ENCODE measurements at regions not wholly inside any gene's neighbourhood (a gene's known extent, or its start where the extent isn't known, plus 50 kb on each side); places are given as distances from the start of the nearest gene placed in this dataset.

DNA sequence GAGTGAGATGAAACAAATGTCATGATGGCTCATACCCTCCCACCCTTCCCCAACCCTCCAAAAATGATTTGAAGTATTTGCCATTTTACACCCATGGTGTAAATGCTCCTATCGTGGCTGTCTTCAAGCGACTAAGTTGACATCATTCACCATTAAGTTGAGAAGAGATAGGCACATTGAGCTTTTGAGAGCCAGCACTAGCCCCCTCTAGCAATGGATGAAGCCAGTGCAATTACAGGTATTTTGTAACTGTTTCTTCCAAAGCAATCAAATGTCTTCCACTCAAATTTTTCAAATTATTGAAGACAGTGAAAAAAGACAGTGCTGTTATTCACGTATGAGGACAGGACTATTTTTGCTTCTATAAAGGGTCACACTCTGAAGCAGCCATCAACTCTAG is 371.5 kb upstream of the KLF4 start:
- intact Hi-C loops (cut with DNase I): no loop called here
- no peaks in the 10 kb centered on the region for H3K27me3 ChIP-seq
- 93% methylated on average over 3 of the region's 3 CpGs for WGBS, 2 donors
- no peak for TF ChIP-seq EP300 (IDR thresholded peaks at IDR 0.05)
- TF ChIP-seq, protein P1, sequence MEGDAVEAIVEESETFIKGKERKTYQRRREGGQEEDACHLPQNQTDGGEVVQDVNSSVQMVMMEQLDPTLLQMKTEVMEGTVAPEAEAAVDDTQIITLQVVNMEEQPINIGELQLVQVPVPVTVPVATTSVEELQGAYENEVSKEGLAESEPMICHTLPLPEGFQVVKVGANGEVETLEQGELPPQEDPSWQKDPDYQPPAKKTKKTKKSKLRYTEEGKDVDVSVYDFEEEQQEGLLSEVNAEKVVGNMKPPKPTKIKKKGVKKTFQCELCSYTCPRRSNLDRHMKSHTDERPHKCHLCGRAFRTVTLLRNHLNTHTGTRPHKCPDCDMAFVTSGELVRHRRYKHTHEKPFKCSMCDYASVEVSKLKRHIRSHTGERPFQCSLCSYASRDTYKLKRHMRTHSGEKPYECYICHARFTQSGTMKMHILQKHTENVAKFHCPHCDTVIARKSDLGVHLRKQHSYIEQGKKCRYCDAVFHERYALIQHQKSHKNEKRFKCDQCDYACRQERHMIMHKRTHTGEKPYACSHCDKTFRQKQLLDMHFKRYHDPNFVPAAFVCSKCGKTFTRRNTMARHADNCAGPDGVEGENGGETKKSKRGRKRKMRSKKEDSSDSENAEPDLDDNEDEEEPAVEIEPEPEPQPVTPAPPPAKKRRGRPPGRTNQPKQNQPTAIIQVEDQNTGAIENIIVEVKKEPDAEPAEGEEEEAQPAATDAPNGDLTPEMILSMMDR (IDR thresholded peaks at IDR 0.05): no peak
- H3K4me1 ChIP-seq: peaks cover 0 to 10% (median 8%) of the 10 kb centered on the region in 4 donors
- no peak overlapping the region for H3K27ac ChIP-seq
- H3K4me3 ChIP-seq: no peak overlapping the region
- no peaks in the 10 kb centered on the region for H3K9me3 ChIP-seq
- DNase-seq: no peak
- H3K36me3 ChIP-seq: no peaks in the 10 kb centered on the region

DNA sequence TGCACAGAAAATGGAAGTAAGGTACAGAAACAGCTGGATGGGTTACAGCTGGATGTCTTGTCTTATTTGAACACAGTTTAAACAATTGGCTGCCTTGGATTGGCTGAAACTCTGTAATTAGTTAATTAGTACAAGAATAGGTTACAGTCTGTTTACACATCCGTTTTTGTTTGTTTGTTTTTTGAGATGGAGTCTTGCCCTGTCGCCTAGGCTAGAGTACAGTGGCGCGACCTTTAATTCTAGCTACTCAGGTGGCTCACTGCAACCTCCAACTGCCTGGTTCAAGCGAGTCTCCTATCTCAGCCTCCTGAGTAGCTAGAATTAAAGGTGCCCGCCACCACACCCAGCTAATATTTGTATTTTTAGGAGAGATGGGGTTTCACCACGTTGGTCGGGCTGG is 368.7 kb upstream of the KLF4 start:
- TF ChIP-seq EP300 (IDR thresholded peaks at IDR 0.05) (no peak), POLR2AphosphoS5 (IDR thresholded peaks at IDR 0.05) (no peak), POLR2A (IDR thresholded peaks at IDR 0.05) (no peak)
- TF ChIP-seq, protein P1 (IDR thresholded peaks at IDR 0.05): no peak
- H3K4me1 ChIP-seq: peaks cover 0 to 2% (median under 1%) of the 10 kb centered on the region in 4 donors
- intact Hi-C loops (cut with DNase I): no loop called here
- peaks cover 0 to 7% (median 3%) of the 10 kb centered on the region in 4 donors for H3K9me3 ChIP-seq
- WGBS, 2 donors: 83 to 88% methylated on average over 8 of the region's 8 CpGs
- no peak for DNase-seq
- H3K36me3 ChIP-seq: no peaks in the 10 kb centered on the region
- H3K4me3 ChIP-seq: no peak overlapping the region
- no peak overlapping the region for H3K27ac ChIP-seq
- H3K27me3 ChIP-seq: no peaks in the 10 kb centered on the region

DNA sequence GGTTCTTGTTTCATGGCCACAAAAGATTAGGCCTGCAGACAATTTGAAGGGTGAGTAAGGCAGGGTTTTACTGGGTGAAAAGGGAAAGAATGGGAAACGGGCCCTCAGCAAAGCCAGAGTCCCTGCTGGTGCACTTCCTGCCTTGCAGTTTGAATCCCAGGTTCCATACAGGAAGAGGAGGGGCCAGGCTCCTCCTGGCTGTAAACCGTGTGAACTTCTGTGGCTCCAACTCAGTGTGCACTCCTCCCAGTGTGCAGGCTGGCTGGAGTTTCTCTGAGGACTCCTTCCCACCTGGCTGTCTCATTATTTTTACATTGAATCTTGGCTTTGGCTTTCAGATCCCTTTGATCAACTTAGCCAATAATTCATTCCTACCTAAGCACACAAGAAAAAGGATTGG is 367.1 kb upstream of the KLF4 start:
- H3K9me3 ChIP-seq: peaks cover 0 to 7% (median 3%) of the 10 kb centered on the region in 4 donors
- TF ChIP-seq POLR2A (IDR thresholded peaks at IDR 0.05) (no peak), EP300 (IDR thresholded peaks at IDR 0.05) (no peak), POLR2AphosphoS5 (IDR thresholded peaks at IDR 0.05) (no peak)
- TF ChIP-seq, protein P1 (IDR thresholded peaks at IDR 0.05): no peak
- H3K4me1 ChIP-seq: no peaks in the 10 kb centered on the region
- no peak overlapping the region for H3K27ac ChIP-seq
- 74 to 78% methylated on average over 2 of the region's 2 CpGs for WGBS, 2 donors
- intact Hi-C loops (cut with DNase I): no loop called here
- H3K36me3 ChIP-seq: no peaks in the 10 kb centered on the region
- no peak overlapping the region for H3K4me3 ChIP-seq
- H3K27me3 ChIP-seq: no peaks in the 10 kb centered on the region
- no peak for DNase-seq

DNA sequence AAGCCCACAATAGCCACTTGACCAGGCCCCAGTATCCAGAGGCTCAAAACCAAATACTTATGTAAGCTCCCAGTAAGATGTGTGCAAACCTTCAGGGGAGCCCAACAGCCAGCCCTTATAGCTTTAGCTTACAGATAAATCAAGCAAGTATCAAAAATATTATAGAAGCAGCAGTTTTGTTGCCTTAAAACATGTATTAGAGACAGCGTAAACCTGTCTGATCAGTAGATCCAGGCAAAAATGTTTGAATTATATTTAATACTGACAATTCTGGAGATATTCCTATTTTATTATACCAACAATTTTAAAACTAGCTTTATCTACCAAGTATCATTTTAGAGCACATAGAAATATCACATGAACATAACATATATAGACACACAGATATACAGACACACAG is 365.6 kb upstream of the KLF4 start:
- Histone ChIP-seq H3K9me3 (peaks cover 0 to 7% (median 3%) of the 10 kb centered on the region in 4 donors), H3K36me3 (no peaks in the 10 kb centered on the region), H3K4me1 (no peaks in the 10 kb centered on the region), H3K27ac (no peak overlapping the region), H3K27me3 (no peaks in the 10 kb centered on the region), H3K4me3 (no peak overlapping the region)
- TF ChIP-seq EP300 (IDR thresholded peaks at IDR 0.05) (no peak), POLR2AphosphoS5 (IDR thresholded peaks at IDR 0.05) (no peak), POLR2A (IDR thresholded peaks at IDR 0.05) (no peak)
- TF ChIP-seq, protein P1 (IDR thresholded peaks at IDR 0.05): no peak
- no peak for DNase-seq
- intact Hi-C loops (cut with DNase I): no loop called here
- 93 to 98% methylated on average over 1 of the region's 1 CpG for WGBS, 2 donors

DNA sequence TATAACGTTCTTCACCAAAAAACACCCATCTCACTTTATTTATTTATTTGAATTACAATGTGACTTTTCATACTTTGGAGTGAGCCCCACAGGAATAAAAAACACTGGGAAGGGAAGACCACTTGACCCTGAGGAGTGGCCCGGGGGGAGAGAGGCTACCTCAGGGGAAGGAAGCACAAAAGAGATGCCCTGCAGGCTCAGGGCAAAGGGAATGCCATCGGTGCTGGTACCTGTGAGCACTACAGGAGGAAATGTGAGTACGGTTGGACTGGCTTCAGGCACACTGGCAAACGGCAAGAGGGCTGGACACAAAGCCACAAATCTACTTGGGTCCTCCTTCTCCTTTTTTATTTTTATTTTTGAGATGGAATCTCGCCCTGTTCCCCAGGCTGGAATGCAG is 363.9 kb upstream of the KLF4 start:
- intact Hi-C loops (cut with DNase I): no loop called here
- WGBS, 2 donors: 91 to 94% methylated on average over 6 of the region's 6 CpGs
- no peak for DNase-seq
- Histone ChIP-seq H3K27me3 (no peaks in the 10 kb centered on the region), H3K4me3 (no peak overlapping the region), H3K27ac (no peak overlapping the region), H3K36me3 (no peaks in the 10 kb centered on the region), H3K9me3 (peaks cover 0 to 7% (median 3%) of the 10 kb centered on the region in 4 donors), H3K4me1 (peaks cover 0 to under 1% (median 0%) of the 10 kb centered on the region in 4 donors)
- TF ChIP-seq POLR2A (IDR thresholded peaks at IDR 0.05): no peak
- no peak for TF ChIP-seq POLR2AphosphoS5 (IDR thresholded peaks at IDR 0.05)
- TF ChIP-seq EP300 (IDR thresholded peaks at IDR 0.05): no peak
- TF ChIP-seq, protein P1 (IDR thresholded peaks at IDR 0.05): no peak
